Ovary (tissue), 3 donors: ENCODE measurements at regions not wholly inside any gene's neighbourhood (a gene's known extent, or its start where the extent isn't known, plus 50 kb on each side); places are given as distances from the start of the nearest gene placed in this dataset.

Experiments
- CTCF ChIP-seq, 3 donors: fragments of 450-650 bp in 2 of 3; fragments of 200-600 bp in 1 of 3; IDR thresholded peaks; one replicate each; pipeline versions ENCODE4 v1.5.1 to v1.8.0; 2016 to 2022; ENCODE audit warnings: antibody characterized with exemption in 3 of 3, mild to moderate bottlenecking in 1 of 3
- EP300 ChIP-seq: sonication (generic); formaldehyde crosslinking; IDR thresholded peaks from one replicate; pipeline ENCODE4 v1.6.1; 2017; ENCODE audit warnings: antibody characterized with exemption
- POLR2A ChIP-seq: fragments of 450-650 bp; IDR thresholded peaks from one replicate; pipeline ENCODE4 v1.6.1; 2017; ENCODE audit warnings: antibody characterized with exemption, mild to moderate bottlenecking, moderate library complexity
- donor health status: DM: no; HTN: no; CAD: no.

GRCh38 chr12:24088751-24089509 is 139.5 kb upstream of the SOX5 start:
- no peak for TF ChIP-seq CTCF (IDR thresholded peaks at IDR 0.05)
- no peak for TF ChIP-seq POLR2A
- TF ChIP-seq EP300 = no peak
